ENCODE measurements at regions not wholly inside any gene's neighbourhood (a gene's known extent, or its start where the extent isn't known, plus 50 kb on each side); places are given as distances from the start of the nearest gene placed in this dataset.

DNA sequence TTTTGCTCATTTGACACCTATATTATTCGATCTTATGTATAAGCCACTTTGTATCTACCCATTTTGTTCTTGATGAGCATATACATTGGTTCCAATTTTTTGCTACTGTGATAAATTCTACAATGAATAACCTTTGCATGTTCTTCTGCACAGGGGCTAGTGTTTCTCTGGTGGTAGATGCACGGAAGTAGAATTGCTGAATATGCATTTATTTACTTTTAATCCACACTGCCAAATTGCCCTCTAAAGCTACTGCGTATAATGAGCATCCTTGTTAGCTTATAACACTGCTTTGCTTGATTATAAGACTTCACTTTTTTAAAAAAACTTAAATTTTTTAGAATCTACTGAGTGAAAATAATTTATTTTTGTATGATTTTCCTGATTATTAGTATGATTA, 84.2 kb upstream of the PIAS1 start:
- H3K27ac ChIP-seq (ENCODE audit: low read depth, low read length): no peak overlapping the region
- H3K4me1 ChIP-seq (ENCODE audit: control insufficient read depth, insufficient read depth, low read length): peaks cover 10% of the 10 kb centered on the region
- H3K27me3 ChIP-seq (ENCODE audit: control insufficient read depth, insufficient read depth, low read length): no peaks in the 10 kb centered on the region
- no peak overlapping the region for H3K4me3 ChIP-seq (ENCODE audit: low read depth, low read length)
- no peaks in the 10 kb centered on the region for H3K9me3 ChIP-seq (ENCODE audit: control insufficient read depth, insufficient read depth, low read length)
- H3K9ac ChIP-seq (ENCODE audit: low read depth, low read length): no peak overlapping the region
- H3K36me3 ChIP-seq (ENCODE audit: control insufficient read depth, insufficient read depth, low read length): no peaks in the 10 kb centered on the region

DNA sequence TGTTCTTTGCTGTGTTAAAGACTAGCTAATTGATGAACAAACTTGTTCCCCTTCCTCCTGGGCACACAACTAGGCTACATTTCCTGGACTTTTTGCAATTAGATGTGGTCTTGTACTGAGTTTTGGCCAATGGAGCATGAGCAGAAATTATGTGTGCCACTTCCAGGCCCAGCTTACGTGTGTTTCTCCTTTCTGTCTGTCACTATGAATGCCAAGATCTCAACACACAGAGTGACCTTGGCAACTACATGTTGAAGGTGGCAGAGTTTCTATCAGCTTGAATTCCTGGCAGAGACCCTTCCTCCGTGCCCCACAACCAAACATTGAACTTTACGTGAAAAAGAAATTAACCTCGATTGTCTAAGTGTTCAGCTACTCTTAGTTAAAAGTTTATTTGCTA, 81.7 kb upstream of the PIAS1 start:
- Histone ChIP-seq H3K4me3 (ENCODE audit: low read depth, low read length) (no peak overlapping the region), H3K9me3 (ENCODE audit: control insufficient read depth, insufficient read depth, low read length) (no peaks in the 10 kb centered on the region), H3K4me1 (ENCODE audit: control insufficient read depth, insufficient read depth, low read length) (peaks cover 10% of the 10 kb centered on the region), H3K27ac (ENCODE audit: low read depth, low read length) (no peak overlapping the region), H3K27me3 (ENCODE audit: control insufficient read depth, insufficient read depth, low read length) (no peaks in the 10 kb centered on the region), H3K36me3 (ENCODE audit: control insufficient read depth, insufficient read depth, low read length) (no peaks in the 10 kb centered on the region), H3K9ac (ENCODE audit: low read depth, low read length) (no peak overlapping the region)

DNA sequence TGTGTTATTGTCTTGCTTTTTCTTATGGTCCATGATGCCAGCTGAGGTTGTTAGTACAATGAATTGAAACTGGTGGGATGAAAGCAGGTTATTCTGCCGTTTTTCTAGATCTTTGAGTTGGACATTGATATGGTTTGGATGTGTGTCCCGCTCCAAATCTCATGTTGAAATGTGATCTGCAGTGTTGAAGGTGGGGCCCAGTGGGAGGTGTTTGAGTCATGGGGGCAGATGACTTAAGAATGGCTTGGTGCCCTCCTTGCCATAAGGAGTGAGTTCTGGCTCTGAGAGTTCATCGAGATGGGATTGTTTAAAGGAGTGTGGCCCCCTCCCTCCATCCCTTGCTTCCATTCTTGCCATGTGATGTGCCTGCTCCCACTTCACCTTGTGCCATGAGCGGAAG, 80.3 kb upstream of the PIAS1 start:
- Histone ChIP-seq H3K9ac (ENCODE audit: low read depth, low read length) (no peak overlapping the region), H3K27ac (ENCODE audit: low read depth, low read length) (no peak overlapping the region), H3K4me3 (ENCODE audit: low read depth, low read length) (no peak overlapping the region), H3K4me1 (ENCODE audit: control insufficient read depth, insufficient read depth, low read length) (peaks cover 4% of the 10 kb centered on the region), H3K36me3 (ENCODE audit: control insufficient read depth, insufficient read depth, low read length) (no peaks in the 10 kb centered on the region), H3K9me3 (ENCODE audit: control insufficient read depth, insufficient read depth, low read length) (no peaks in the 10 kb centered on the region), H3K27me3 (ENCODE audit: control insufficient read depth, insufficient read depth, low read length) (no peaks in the 10 kb centered on the region)

DNA sequence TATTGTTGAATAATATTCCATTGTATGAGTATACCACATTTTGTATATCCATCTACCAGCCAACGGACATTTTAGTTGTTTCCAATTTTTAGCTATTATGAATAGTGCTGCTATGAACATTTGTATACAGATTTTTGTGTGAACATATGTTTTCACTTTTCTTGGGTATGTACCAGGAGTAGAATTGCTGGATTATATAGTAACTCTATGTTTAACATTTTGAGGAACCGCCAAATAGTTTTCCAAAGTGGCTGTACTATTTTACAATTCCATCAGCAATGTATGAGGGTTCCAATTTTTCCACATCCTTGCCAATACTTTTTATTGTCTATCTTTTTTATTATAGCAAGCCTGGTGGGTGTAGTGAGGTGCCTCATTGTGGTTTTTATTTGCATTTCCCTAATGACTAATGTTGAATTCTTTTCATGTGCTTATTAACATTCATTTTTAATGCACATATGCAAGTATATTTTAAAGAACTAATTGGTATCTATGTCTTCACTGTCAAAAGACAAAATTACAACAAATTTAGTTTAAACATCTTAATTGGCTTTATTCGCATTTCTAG, 77.5 kb upstream of the PIAS1 start:
- Histone ChIP-seq H3K9me3 (ENCODE audit: control insufficient read depth, insufficient read depth, low read length) (no peaks in the 10 kb centered on the region), H3K36me3 (ENCODE audit: control insufficient read depth, insufficient read depth, low read length) (no peaks in the 10 kb centered on the region), H3K27me3 (ENCODE audit: control insufficient read depth, insufficient read depth, low read length) (no peaks in the 10 kb centered on the region), H3K4me3 (ENCODE audit: low read depth, low read length) (no peak overlapping the region), H3K9ac (ENCODE audit: low read depth, low read length) (no peak overlapping the region), H3K27ac (ENCODE audit: low read depth, low read length) (no peak overlapping the region), H3K4me1 (ENCODE audit: control insufficient read depth, insufficient read depth, low read length) (peaks cover 8% of the 10 kb centered on the region; the same call in 1 of the 2 replicates)

DNA sequence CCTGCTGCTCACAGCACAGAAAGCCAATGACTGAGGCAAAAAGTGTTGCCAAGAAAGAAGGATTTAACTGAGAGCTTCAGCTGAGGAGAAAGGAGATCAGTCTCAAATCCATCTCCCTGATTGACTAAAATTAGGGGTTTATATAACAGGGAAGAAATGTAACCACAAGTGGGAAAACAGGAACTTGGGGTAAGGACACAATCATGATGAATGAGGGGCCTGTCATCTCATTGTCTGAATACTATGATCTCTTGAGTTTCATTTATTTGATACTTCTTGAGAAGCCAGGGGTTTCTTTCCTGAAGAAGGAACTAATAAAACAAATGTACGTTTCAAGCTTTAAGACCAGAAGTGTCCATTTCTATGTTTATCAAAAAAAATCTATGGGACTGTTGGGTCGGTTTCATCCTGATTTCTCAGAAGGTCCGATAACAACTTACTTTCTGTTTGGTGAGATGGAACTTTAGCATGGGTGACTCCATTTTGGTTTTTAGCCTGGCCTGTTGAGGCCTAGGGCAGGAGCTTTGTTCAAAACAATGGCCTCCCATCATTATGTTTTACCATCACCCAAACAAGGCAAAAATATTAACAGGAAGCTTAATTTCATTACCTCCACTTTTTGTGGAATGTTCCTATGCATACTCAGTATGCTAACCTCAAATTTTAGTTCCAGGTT, 76.6 kb upstream of the PIAS1 start:
- no peak overlapping the region for H3K9ac ChIP-seq (ENCODE audit: low read depth, low read length)
- no peaks in the 10 kb centered on the region for H3K27me3 ChIP-seq (ENCODE audit: control insufficient read depth, insufficient read depth, low read length)
- no peaks in the 10 kb centered on the region for H3K9me3 ChIP-seq (ENCODE audit: control insufficient read depth, insufficient read depth, low read length)
- no peaks in the 10 kb centered on the region for H3K36me3 ChIP-seq (ENCODE audit: control insufficient read depth, insufficient read depth, low read length)
- H3K27ac ChIP-seq (ENCODE audit: low read depth, low read length): no peak overlapping the region
- peaks cover 9% of the 10 kb centered on the region; the same call in 1 of the 2 replicates for H3K4me1 ChIP-seq (ENCODE audit: control insufficient read depth, insufficient read depth, low read length)
- H3K4me3 ChIP-seq (ENCODE audit: low read depth, low read length): no peak overlapping the region

DNA sequence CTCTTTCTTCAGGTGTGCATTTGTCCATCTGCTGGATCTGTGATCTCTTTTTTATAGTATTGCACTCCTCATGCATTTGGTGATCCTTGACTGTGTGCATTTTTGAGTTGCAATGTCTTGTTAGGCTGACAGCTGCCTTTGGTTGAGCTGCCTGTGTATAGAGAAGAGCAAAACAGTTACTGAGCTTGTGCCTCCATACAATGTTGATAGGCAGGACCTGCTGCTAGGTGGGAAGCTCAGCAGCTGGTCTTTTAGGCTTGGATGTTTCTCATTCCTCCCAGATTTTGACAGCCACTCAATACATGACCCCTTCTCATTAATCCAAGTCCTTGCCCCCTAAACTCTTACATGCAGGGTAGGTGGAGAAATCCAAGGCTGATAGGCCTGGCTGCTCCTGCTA, 74.8 kb upstream of the PIAS1 start:
- H3K4me1 ChIP-seq (ENCODE audit: control insufficient read depth, insufficient read depth, low read length): peaks cover 9% of the 10 kb centered on the region; the same call in 1 of the 2 replicates
- H3K9me3 ChIP-seq (ENCODE audit: control insufficient read depth, insufficient read depth, low read length): no peaks in the 10 kb centered on the region
- no peak overlapping the region for H3K9ac ChIP-seq (ENCODE audit: low read depth, low read length)
- H3K27me3 ChIP-seq (ENCODE audit: control insufficient read depth, insufficient read depth, low read length): no peaks in the 10 kb centered on the region
- H3K4me3 ChIP-seq (ENCODE audit: low read depth, low read length): no peak overlapping the region
- no peak overlapping the region for H3K27ac ChIP-seq (ENCODE audit: low read depth, low read length)
- H3K36me3 ChIP-seq (ENCODE audit: control insufficient read depth, insufficient read depth, low read length): no peaks in the 10 kb centered on the region

DNA sequence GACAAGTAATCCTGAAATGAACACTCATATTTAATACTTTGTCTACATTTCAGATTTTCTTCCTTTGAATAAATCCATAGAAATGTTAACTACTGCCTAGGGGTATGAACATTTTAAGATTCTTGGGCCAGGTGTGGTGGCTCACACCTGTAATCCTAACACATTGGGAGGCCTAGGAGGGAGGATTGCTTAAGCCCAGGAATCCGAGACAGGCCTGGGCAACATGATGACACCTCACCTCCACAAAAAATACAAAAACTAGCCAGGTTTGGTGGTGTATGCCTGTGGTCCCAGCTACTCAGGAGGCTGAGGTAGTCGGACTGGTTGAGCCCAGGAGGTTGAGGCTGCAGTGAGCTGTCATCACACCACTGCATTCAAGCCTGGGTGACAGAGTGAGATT, 73.9 kb upstream of the PIAS1 start:
- Histone ChIP-seq H3K36me3 (ENCODE audit: control insufficient read depth, insufficient read depth, low read length) (no peaks in the 10 kb centered on the region), H3K9ac (ENCODE audit: low read depth, low read length) (no peak overlapping the region), H3K4me1 (ENCODE audit: control insufficient read depth, insufficient read depth, low read length) (peaks cover 9% of the 10 kb centered on the region; the same call in 1 of the 2 replicates), H3K27me3 (ENCODE audit: control insufficient read depth, insufficient read depth, low read length) (no peaks in the 10 kb centered on the region), H3K9me3 (ENCODE audit: control insufficient read depth, insufficient read depth, low read length) (no peaks in the 10 kb centered on the region), H3K27ac (ENCODE audit: low read depth, low read length) (no peak overlapping the region), H3K4me3 (ENCODE audit: low read depth, low read length) (no peak overlapping the region)

DNA sequence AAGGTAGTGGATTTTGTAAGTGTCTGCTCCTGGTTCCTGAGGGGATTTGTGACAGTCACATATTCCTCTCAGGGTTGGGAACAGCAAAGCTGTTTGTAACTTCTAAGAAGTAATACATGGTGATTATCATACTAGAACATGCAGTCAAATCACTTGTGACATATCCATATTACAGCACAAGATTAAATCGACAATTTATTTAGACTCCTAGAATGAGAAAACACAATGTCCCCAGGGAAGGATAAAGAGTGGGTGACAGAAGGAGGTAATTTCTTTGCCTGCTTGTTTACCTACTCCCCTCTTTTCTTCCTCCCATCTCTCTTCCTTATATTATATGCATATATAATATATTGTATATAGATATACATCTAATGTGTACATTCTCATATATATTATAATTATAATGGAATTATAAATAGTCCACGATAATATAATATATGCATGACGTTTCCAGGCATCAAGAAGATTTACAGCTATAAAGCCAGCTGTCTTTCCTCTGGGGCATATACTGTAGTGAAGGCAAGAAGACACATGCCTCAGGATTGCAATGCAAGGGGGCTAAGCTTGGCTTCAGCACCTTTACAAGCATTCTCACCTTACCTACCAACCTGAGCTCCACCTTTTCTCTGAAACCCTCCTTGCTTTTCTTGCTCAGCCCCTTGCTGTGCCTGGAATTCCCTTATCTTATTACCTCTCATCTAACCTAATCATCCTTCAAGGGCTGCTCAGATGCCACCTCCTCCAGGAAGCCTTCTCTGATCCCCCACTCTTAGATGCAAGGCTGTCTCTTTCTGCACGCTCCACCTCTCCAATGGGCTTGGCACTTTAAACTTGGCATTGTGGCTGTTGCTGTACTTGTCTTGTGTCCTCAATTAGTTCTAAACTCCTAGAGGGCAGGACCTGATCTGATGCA, 73.1 kb upstream of the PIAS1 start:
- H3K9ac ChIP-seq (ENCODE audit: low read depth, low read length): no peak overlapping the region
- H3K4me3 ChIP-seq (ENCODE audit: low read depth, low read length): no peak overlapping the region
- no peak overlapping the region for H3K27ac ChIP-seq (ENCODE audit: low read depth, low read length)
- H3K4me1 ChIP-seq (ENCODE audit: control insufficient read depth, insufficient read depth, low read length): peaks cover 9% of the 10 kb centered on the region; the same call in 1 of the 2 replicates
- H3K9me3 ChIP-seq (ENCODE audit: control insufficient read depth, insufficient read depth, low read length): no peaks in the 10 kb centered on the region
- no peaks in the 10 kb centered on the region for H3K27me3 ChIP-seq (ENCODE audit: control insufficient read depth, insufficient read depth, low read length)
- H3K36me3 ChIP-seq (ENCODE audit: control insufficient read depth, insufficient read depth, low read length): no peaks in the 10 kb centered on the region

DNA sequence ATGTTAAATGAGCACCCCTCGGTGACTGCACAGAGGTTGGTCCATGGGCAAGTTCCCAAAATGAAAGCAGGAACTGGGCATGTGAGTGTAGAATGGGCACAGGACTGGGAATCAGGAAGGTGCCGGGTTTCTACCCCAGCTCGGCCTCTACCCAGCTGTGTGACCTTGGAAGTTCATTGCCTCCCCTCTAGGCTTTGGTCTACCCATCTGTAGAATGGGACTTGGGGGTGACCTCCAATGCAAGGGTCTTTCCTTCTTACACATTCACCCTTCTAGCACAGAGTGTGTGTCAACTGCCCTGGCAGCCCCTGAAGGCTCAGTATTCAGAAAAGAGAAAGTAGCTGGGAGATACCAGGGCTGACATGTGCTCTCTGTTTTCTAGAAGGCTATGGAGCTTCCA, 72.3 kb upstream of the PIAS1 start:
- Histone ChIP-seq H3K4me1 (ENCODE audit: control insufficient read depth, insufficient read depth, low read length) (peaks cover 9% of the 10 kb centered on the region; the same call in 1 of the 2 replicates), H3K27ac (ENCODE audit: low read depth, low read length) (no peak overlapping the region), H3K9ac (ENCODE audit: low read depth, low read length) (no peak overlapping the region), H3K36me3 (ENCODE audit: control insufficient read depth, insufficient read depth, low read length) (no peaks in the 10 kb centered on the region), H3K27me3 (ENCODE audit: control insufficient read depth, insufficient read depth, low read length) (no peaks in the 10 kb centered on the region), H3K4me3 (ENCODE audit: low read depth, low read length) (no peak overlapping the region), H3K9me3 (ENCODE audit: control insufficient read depth, insufficient read depth, low read length) (no peaks in the 10 kb centered on the region)

DNA sequence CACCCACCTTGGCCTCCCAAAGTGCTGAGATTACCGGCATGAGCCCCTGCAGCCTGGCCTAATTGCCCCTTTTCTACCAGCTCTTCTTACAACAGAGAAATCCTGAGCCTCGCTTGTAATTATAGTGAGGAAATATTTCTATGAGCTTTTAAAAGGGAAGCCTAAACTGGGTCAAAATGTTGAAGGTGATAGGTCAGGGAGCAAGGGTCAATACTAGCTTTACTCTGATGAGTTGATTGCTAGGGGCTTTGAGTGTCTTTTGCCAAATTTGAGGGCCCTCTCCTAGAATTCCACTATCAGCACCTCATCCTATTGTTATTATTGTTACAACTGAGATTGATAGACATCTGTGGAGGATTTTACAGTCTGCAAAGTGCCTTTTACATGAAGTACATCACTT, 62.4 kb upstream of the PIAS1 start:
- Histone ChIP-seq H3K9ac (ENCODE audit: low read depth, low read length) (no peak overlapping the region), H3K9me3 (ENCODE audit: control insufficient read depth, insufficient read depth, low read length) (no peaks in the 10 kb centered on the region), H3K4me3 (ENCODE audit: low read depth, low read length) (no peak overlapping the region), H3K4me1 (ENCODE audit: control insufficient read depth, insufficient read depth, low read length) (no peaks in the 10 kb centered on the region), H3K36me3 (ENCODE audit: control insufficient read depth, insufficient read depth, low read length) (no peaks in the 10 kb centered on the region), H3K27ac (ENCODE audit: low read depth, low read length) (no peak overlapping the region), H3K27me3 (ENCODE audit: control insufficient read depth, insufficient read depth, low read length) (no peaks in the 10 kb centered on the region)

DNA sequence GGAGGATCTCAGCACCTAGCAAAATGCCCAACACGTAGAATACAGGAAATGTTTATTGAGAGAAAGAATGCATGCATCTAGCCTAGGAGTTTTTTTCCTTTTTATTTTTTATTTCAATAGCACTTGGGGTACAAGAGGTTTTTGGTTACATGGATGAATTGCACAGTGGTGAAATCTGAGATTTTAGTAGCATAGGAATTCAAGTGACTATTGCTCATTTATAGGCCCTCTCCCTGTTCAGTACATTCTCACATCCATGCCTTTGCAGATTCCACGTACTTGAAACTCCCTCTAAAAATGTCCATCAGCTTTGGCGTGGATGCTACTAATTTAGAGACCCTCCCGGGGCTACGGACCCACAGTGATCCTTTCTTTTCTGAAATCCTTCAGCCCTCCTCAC, 61.7 kb upstream of the PIAS1 start:
- no peaks in the 10 kb centered on the region for H3K27me3 ChIP-seq (ENCODE audit: control insufficient read depth, insufficient read depth, low read length)
- H3K9me3 ChIP-seq (ENCODE audit: control insufficient read depth, insufficient read depth, low read length): no peaks in the 10 kb centered on the region
- H3K4me3 ChIP-seq (ENCODE audit: low read depth, low read length): no peak overlapping the region
- H3K36me3 ChIP-seq (ENCODE audit: control insufficient read depth, insufficient read depth, low read length): no peaks in the 10 kb centered on the region
- no peak overlapping the region for H3K27ac ChIP-seq (ENCODE audit: low read depth, low read length)
- no peaks in the 10 kb centered on the region for H3K4me1 ChIP-seq (ENCODE audit: control insufficient read depth, insufficient read depth, low read length)
- H3K9ac ChIP-seq (ENCODE audit: low read depth, low read length): no peak overlapping the region
